H1 (cell line): ENCODE measurements at regions not wholly inside any gene's neighbourhood (a gene's known extent, or its start where the extent isn't known, plus 50 kb on each side); places are given as distances from the start of the nearest gene placed in this dataset.

Experiments used
- CTCF ChIA-PET: fragments of 300-600 bp; sonication (Branson Sonifier 250); formaldehyde crosslinking; loops from one replicate; lab custom pipeline; 2021; ENCODE audit not compliant: partially characterized antibody; lab: Charles Lee
- POLR2A ChIA-PET: fragments of 300-600 bp; sonication (Branson Sonifier 250); formaldehyde crosslinking; loops from one replicate; lab custom pipeline; 2021; ENCODE audit warnings: inconsistent platforms; ENCODE audit not compliant: partially characterized antibody; lab: Charles Lee
- DNase-seq, 2 experiments: peaks; one replicate each; pipeline versions ENCODE4 v3.0.0 to v3.0.0-alpha.2; 2010 to 2022; ENCODE audit warnings: low spot score in 2 of 2, low read depth in 1 of 2, mixed read lengths in 1 of 2
- FAIRE-seq: peaks from 2 replicates; lab custom pipeline; 2011; peaks lifted over from hg19 to GRCh38; lab: Jason Lieb, UNC
- H2AFZ ChIP-seq: 2 replicates; pipeline ENCODE4 v1.8.1; 2012; ENCODE audit warnings: low read length, inconsistent platforms
- H2AK5ac ChIP-seq: 2 replicates; pipeline ENCODE4 v1.6.1; 2013; ENCODE audit warnings: low read depth, low read length
- H2BK120ac ChIP-seq: replicated peaks from 2 replicates; pipeline ENCODE3; 2013; ENCODE audit warnings: low read depth, low read length, inconsistent platforms
- H2BK12ac ChIP-seq: 2 replicates; pipeline ENCODE4 v1.6.1; 2013; ENCODE audit warnings: low read depth, low read length
- H2BK15ac ChIP-seq: 2 replicates; pipeline ENCODE4 v1.6.1; 2013; ENCODE audit warnings: low read length
- H2BK20ac ChIP-seq: 2 replicates; pipeline ENCODE4 v1.6.1; 2013; ENCODE audit warnings: low read length
- H2BK5ac ChIP-seq: 2 replicates; pipeline ENCODE4 v1.6.1; 2013; ENCODE audit warnings: low read depth, low read length
- H3K14ac ChIP-seq: 2 replicates; pipeline ENCODE4 v1.6.1; 2013; ENCODE audit warnings: inconsistent platforms; ENCODE audit not compliant: insufficient read length
- H3K18ac ChIP-seq: 2 replicates; pipeline ENCODE4 v1.6.1; 2013; ENCODE audit warnings: low read length; ENCODE audit errors: extremely low read depth
- H3K23ac ChIP-seq: 2 replicates; pipeline ENCODE4 v1.6.1; 2013; ENCODE audit warnings: inconsistent platforms; ENCODE audit not compliant: insufficient read length
- H3K23me2 ChIP-seq: 2 replicates; pipeline ENCODE4 v1.6.1; 2013; ENCODE audit warnings: low read depth, low read length
- H3K27ac ChIP-seq: 2 replicates; pipeline ENCODE4 v1.6.1; 2011; ENCODE audit warnings: low read depth, low read length, inconsistent platforms
- H3K27me3 ChIP-seq, 4 experiments: replicated peaks in 1 of 4; 1 replicate in 1 of 4; 2 replicates in 3 of 4; pipeline versions ENCODE4 v1.6.1 to v1.8.1; 2011 to 2013; ENCODE audit warnings: low read length in 3 of 4, mild to moderate bottlenecking in 3 of 4, inconsistent platforms in 2 of 4, mixed read lengths in 2 of 4, moderate library complexity in 1 of 4; ENCODE audit not compliant: control insufficient read depth in 3 of 4, insufficient read depth in 3 of 4; ENCODE audit errors: extremely low read depth in 1 of 4
- H3K36me3 ChIP-seq, 4 experiments: 2 replicates each; pipeline versions ENCODE4 v1.6.1 to v1.8.1; 2011 to 2013; ENCODE audit warnings: mild to moderate bottlenecking in 4 of 4, low read length in 3 of 4, moderate library complexity in 2 of 4, control low read depth in 1 of 4, inconsistent platforms in 1 of 4; ENCODE audit not compliant: insufficient read depth in 4 of 4, control insufficient read depth in 2 of 4
- H3K4ac ChIP-seq: replicated peaks from 2 replicates; pipeline ENCODE3; 2013; ENCODE audit warnings: low read length, low read depth, mixed read lengths, inconsistent platforms; ENCODE audit not compliant: insufficient read length
- H3K4me1 ChIP-seq, 4 experiments: replicated peaks in 1 of 4; 1 replicate in 1 of 4; 2 replicates in 3 of 4; pipeline versions ENCODE4 v1.6.1 to v1.8.1; 2011 to 2013; ENCODE audit warnings: low read length in 3 of 4, inconsistent platforms in 2 of 4, mixed read lengths in 1 of 4; ENCODE audit not compliant: insufficient read depth in 4 of 4, control insufficient read depth in 3 of 4
- H3K4me2 ChIP-seq, 2 experiments: 2 replicates each; pipeline versions ENCODE4 v1.6.1 to v1.8.1; 2011 to 2013; ENCODE audit warnings: low read depth in 2 of 2, low read length in 2 of 2, control low read depth in 1 of 2, inconsistent platforms in 1 of 2, mild to moderate bottlenecking in 1 of 2; ENCODE audit not compliant: insufficient read depth in 1 of 2
- H3K4me3 ChIP-seq, 4 experiments: fragments of 200-600, 300-600 bp in 1 of 4; sonication (generic), shearing (Covaris generic), sonication (Bioruptor Twin) in 1 of 4; 2 replicates each; pipeline versions ENCODE4 v1.5.1 to v1.8.1; 2011 to 2016; ENCODE audit warnings: low read length in 4 of 4, low read depth in 3 of 4, control low read depth in 2 of 4, inconsistent platforms in 2 of 4, mild to moderate bottlenecking in 2 of 4, mixed read lengths in 1 of 4, moderate library complexity in 1 of 4; ENCODE audit not compliant: insufficient read depth in 2 of 4; ENCODE audit errors: extremely low read depth in 1 of 4
- H3K56ac ChIP-seq: replicated peaks from 2 replicates; pipeline ENCODE3; 2013; ENCODE audit warnings: low read depth, mild to moderate bottlenecking, mixed read lengths, low read length, inconsistent platforms; ENCODE audit not compliant: insufficient read length
- H3K79me1 ChIP-seq: 2 replicates; pipeline ENCODE4 v1.6.1; 2013; ENCODE audit warnings: low read depth, low read length, control low read depth
- H3K79me2 ChIP-seq, 2 experiments: 2 replicates each; pipeline versions ENCODE4 v1.6.1 to v1.8.1; 2012 to 2013; ENCODE audit warnings: low read length in 2 of 2, mild to moderate bottlenecking in 2 of 2, inconsistent platforms in 1 of 2; ENCODE audit not compliant: insufficient read depth in 2 of 2, control insufficient read depth in 1 of 2
- H3K9ac ChIP-seq, 4 experiments: replicated peaks in 1 of 4; 1 replicate in 1 of 4; 2 replicates in 3 of 4; pipeline versions ENCODE4 v1.6.1 to v1.8.1; 2011 to 2013; ENCODE audit warnings: low read depth in 3 of 4, low read length in 3 of 4, control low read depth in 2 of 4, mild to moderate bottlenecking in 2 of 4, moderate library complexity in 2 of 4, inconsistent platforms in 1 of 4; ENCODE audit errors: extremely low read depth in 1 of 4
- H3K9me3 ChIP-seq, 2 experiments: 2 replicates each; pipeline versions ENCODE4 v1.6.1 to v1.8.1; 2012 to 2013; ENCODE audit warnings: mild to moderate bottlenecking in 2 of 2, moderate library complexity in 2 of 2, control low read depth in 1 of 2, inconsistent platforms in 1 of 2, low read depth in 1 of 2, low read length in 1 of 2, mixed read lengths in 1 of 2; ENCODE audit not compliant: insufficient read depth in 2 of 2
- H4K20me1 ChIP-seq, 2 experiments: replicated peaks in 1 of 2; 2 replicates each; pipeline versions ENCODE3 to v1.8.1; 2011 to 2013; ENCODE audit warnings: inconsistent platforms in 2 of 2, low read length in 2 of 2, mild to moderate bottlenecking in 1 of 2; ENCODE audit not compliant: insufficient read depth in 2 of 2, control insufficient read depth in 1 of 2
- H4K5ac ChIP-seq: 2 replicates; pipeline ENCODE4 v1.6.1; 2013; ENCODE audit warnings: low read length, low read depth, mixed read lengths, inconsistent platforms; ENCODE audit not compliant: insufficient read length
- H4K8ac ChIP-seq: 2 replicates; pipeline ENCODE4 v1.8.0; 2013; ENCODE audit warnings: mild to moderate bottlenecking, moderate library complexity, low read length, inconsistent platforms; ENCODE audit not compliant: insufficient read depth; ENCODE audit errors: extremely low read depth
- H4K91ac ChIP-seq: replicated peaks from 2 replicates; pipeline ENCODE3; 2013; ENCODE audit warnings: low read length, mixed read lengths, inconsistent platforms; ENCODE audit not compliant: insufficient read length
- BACH1 ChIP-seq: IDR thresholded peaks from 2 replicates; pipeline ENCODE4 v1.6.1; 2012; ENCODE audit warnings: low read length, improper control_type of control experiment
- CREB1 ChIP-seq: IDR thresholded peaks from 2 replicates; pipeline ENCODE4 v1.6.1; 2012; ENCODE audit warnings: inconsistent platforms
- E2F6 ChIP-seq: IDR thresholded peaks from 2 replicates; pipeline ENCODE4 v1.6.1; 2012; ENCODE audit warnings: inconsistent platforms
- EP300 ChIP-seq, 2 experiments: IDR thresholded peaks; 1 replicate in 1 of 2; 2 replicates in 1 of 2; pipeline ENCODE4 v1.6.1; 2011 to 2012; ENCODE audit warnings: low read depth in 2 of 2, low read length in 2 of 2, mild to moderate bottlenecking in 2 of 2, borderline replicate concordance in 1 of 2, inconsistent platforms in 1 of 2, moderate library complexity in 1 of 2
- GABPA ChIP-seq: IDR thresholded peaks from 2 replicates; pipeline ENCODE4 v1.6.1; 2011; ENCODE audit warnings: mild to moderate bottlenecking, low read length, moderate library complexity, borderline replicate concordance; ENCODE audit not compliant: insufficient read depth
- KDM1A ChIP-seq: fragments of 200-600, 300-600 bp; sonication (generic); IDR thresholded peaks from 2 replicates; pipeline ENCODE4 v1.7.1; 2016; ENCODE audit warnings: mild to moderate bottlenecking, low read length, borderline replicate concordance
- KDM5A ChIP-seq: fragments of 200-600 bp; IDR thresholded peaks from 2 replicates; pipeline ENCODE4 v1.7.1; 2012; ENCODE audit warnings: mild to moderate bottlenecking, low read length, inconsistent platforms, mixed read lengths
- NRF1 ChIP-seq: IDR thresholded peaks from 2 replicates; pipeline ENCODE4 v1.6.1; 2011; ENCODE audit warnings: mild to moderate bottlenecking, low read depth, low read length, improper control_type of control experiment
- PHF8 ChIP-seq: fragments of 200-600 bp; sonication (generic); conservative IDR thresholded peaks from 2 replicates; pipeline ENCODE4 v1.7.1; 2012; ENCODE audit warnings: low read depth, mild to moderate bottlenecking, inconsistent platforms, low read length, moderate library complexity
- RXRA ChIP-seq: IDR thresholded peaks from 2 replicates; pipeline ENCODE4 v1.6.1; 2011; ENCODE audit warnings: low read depth, mild to moderate bottlenecking, low read length, moderate library complexity; ENCODE audit not compliant: insufficient read depth
- SP2 ChIP-seq: IDR thresholded peaks from 2 replicates; pipeline ENCODE4 v1.6.1; 2012; ENCODE audit warnings: mild to moderate bottlenecking, low read length, inconsistent platforms
- SRF ChIP-seq: IDR thresholded peaks from 2 replicates; pipeline ENCODE4 v1.6.1; 2011; ENCODE audit warnings: mild to moderate bottlenecking, low read depth, low read length, moderate library complexity
- TBP ChIP-seq: IDR thresholded peaks from 2 replicates; pipeline ENCODE4 v1.6.1; 2011; ENCODE audit warnings: low read depth, low read length, improper control_type of control experiment
- YY1 ChIP-seq: IDR thresholded peaks from 2 replicates; pipeline ENCODE4 v1.6.1; 2011; ENCODE audit warnings: low read depth, mild to moderate bottlenecking, low read length
- WGBS, 2 experiments: shearing (Covaris generic) in 1 of 2; methylation state at CpG; one replicate each; pipeline versions ENCODE4 v1.1.6 to v1.1.7; 2013 to 2015; ENCODE audit warnings: low lambda C conversion rate in 2 of 2, mixed read lengths in 2 of 2, inconsistent platforms in 1 of 2, low coverage in 1 of 2, missing lambda C conversion rate in 1 of 2; ENCODE audit not compliant: insufficient replicate concordance in 2 of 2, insufficient coverage in 1 of 2, insufficient read length in 1 of 2; ENCODE audit errors: extremely low coverage in 1 of 2, missing lambda C conversion rate in 1 of 2; 5-methylcytosine and 5-hydroxymethylcytosine counted together

- Histone ChIP-seq H3K79me2 (no peaks in the 10 kb centered on the region), H3K27ac (no peak overlapping the region), H3K27me3 (no peaks in the 10 kb centered on the region), H3K36me3 (no peaks in the 10 kb centered on the region), H2BK12ac (no peak overlapping the region), H3K23me2 (no peaks in the 10 kb centered on the region), H2BK20ac (no peak overlapping the region), H4K5ac (no peak overlapping the region), H3K4me1 (no peaks in the 10 kb centered on the region), H4K20me1 (no peaks in the 10 kb centered on the region), H3K4me3 (no peak overlapping the region), H3K4me2 (no peak overlapping the region), H2AFZ (no peak overlapping the region), H3K23ac (no peak overlapping the region), H2BK15ac (no peak overlapping the region), H2BK120ac (no peak overlapping the region), H2BK5ac (no peak overlapping the region), H3K9ac (no peak overlapping the region), H3K9me3 (no peaks in the 10 kb centered on the region), H3K56ac (no peak overlapping the region), H3K14ac (no peak overlapping the region), H2AK5ac (no peak overlapping the region), H4K8ac (no peak overlapping the region), H4K91ac (no peak overlapping the region), H3K79me1 (no peaks in the 10 kb centered on the region), H3K18ac (no peak overlapping the region), H3K4ac (no peak overlapping the region)
- DNase-seq (no peak), FAIRE-seq (no peak)
- TF ChIP-seq SP2 = no peak
- no peak for TF ChIP-seq YY1
- TF ChIP-seq E2F6 = no peak
- no peak for TF ChIP-seq CREB1
- no peak for TF ChIP-seq PHF8
- TF ChIP-seq KDM5A = no peak
- no peak for TF ChIP-seq SRF
- no peak for TF ChIP-seq KDM1A
- no peak for TF ChIP-seq NRF1
- TF ChIP-seq EP300 (IDR thresholded peaks at IDR 0.05; ENCODE audit: borderline replicate concordance in 1 of 2, low read depth in 2 of 2, low read length in 2 of 2) = no peak
- no peak for TF ChIP-seq BACH1
- TF ChIP-seq TBP = no peak
- TF ChIP-seq GABPA = no peak
- no peak for TF ChIP-seq RXRA
- ChIA-PET POLR2A (no interaction called here), CTCF (interaction anchor here (0.9 kb wide), 1 partner anchor 104 kb away, joined by 3 read pairs; no protein-coding TSS in a partner anchor)
- WGBS, 2 experiments = 100% methylated on average over 4 of the region's 4 CpGs; no CpG with 5 or more reads in 1 of the 2 experiments
These were observed 141.0 kb upstream of the NRSN1 start for GRCh38 chr6:23985015-23985414.
